ENCODE measurements at regions not wholly inside any gene's neighbourhood (a gene's known extent, or its start where the extent isn't known, plus 50 kb on each side); places are given as distances from the start of the nearest gene placed in this dataset.

DNA sequence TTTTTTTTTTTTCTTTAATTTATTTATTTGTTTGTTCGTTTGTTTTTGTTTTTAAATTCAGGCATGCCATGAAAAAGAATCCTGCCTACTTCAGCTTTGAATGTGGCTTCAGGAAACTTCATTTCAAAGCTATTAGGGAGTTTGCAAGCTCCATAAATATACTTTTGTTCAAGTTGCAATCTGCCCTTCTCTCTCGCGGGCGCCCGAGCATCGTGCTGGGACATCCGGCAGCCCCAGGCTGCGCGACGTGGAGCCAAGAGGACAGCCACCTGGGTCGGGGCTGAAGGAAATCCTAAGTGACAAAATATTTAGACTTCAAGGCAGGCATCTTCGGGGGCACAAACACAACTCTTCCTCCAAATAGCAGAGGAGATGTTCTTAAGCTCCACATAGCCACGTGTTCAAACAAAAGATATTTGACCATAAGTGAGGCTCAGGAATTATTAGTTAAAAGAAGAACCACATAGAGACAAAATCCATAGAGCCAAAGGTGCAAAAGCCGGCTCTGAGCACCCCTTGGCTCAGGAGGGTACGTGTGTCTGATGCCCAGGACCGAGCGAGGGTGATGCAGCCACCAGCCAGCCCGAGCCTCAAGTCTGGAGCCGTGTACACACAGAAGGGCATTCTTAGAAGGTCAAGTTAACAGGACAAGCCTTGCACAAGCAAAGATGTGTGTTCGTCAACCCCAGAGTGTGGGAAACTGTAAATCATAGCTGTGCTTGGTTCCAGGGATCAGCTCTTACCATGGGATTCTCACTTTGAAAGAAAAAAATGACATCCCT is 256.5 kb upstream of the SALL3 start:
- TF ChIP-seq, protein P1, sequence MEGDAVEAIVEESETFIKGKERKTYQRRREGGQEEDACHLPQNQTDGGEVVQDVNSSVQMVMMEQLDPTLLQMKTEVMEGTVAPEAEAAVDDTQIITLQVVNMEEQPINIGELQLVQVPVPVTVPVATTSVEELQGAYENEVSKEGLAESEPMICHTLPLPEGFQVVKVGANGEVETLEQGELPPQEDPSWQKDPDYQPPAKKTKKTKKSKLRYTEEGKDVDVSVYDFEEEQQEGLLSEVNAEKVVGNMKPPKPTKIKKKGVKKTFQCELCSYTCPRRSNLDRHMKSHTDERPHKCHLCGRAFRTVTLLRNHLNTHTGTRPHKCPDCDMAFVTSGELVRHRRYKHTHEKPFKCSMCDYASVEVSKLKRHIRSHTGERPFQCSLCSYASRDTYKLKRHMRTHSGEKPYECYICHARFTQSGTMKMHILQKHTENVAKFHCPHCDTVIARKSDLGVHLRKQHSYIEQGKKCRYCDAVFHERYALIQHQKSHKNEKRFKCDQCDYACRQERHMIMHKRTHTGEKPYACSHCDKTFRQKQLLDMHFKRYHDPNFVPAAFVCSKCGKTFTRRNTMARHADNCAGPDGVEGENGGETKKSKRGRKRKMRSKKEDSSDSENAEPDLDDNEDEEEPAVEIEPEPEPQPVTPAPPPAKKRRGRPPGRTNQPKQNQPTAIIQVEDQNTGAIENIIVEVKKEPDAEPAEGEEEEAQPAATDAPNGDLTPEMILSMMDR (IDR thresholded peaks at IDR 0.05; ENCODE audit: extremely low read depth, insufficient read depth, missing control alignments): no peak
- in situ Hi-C loops (cut with MboI; ENCODE audit: low pct_unique_long_range_greater_than_20kb, low sequenced_read_pairs, unreplicated experiment): no loop called here
- no peak for DNase-seq (ENCODE audit: low spot score)

DNA sequence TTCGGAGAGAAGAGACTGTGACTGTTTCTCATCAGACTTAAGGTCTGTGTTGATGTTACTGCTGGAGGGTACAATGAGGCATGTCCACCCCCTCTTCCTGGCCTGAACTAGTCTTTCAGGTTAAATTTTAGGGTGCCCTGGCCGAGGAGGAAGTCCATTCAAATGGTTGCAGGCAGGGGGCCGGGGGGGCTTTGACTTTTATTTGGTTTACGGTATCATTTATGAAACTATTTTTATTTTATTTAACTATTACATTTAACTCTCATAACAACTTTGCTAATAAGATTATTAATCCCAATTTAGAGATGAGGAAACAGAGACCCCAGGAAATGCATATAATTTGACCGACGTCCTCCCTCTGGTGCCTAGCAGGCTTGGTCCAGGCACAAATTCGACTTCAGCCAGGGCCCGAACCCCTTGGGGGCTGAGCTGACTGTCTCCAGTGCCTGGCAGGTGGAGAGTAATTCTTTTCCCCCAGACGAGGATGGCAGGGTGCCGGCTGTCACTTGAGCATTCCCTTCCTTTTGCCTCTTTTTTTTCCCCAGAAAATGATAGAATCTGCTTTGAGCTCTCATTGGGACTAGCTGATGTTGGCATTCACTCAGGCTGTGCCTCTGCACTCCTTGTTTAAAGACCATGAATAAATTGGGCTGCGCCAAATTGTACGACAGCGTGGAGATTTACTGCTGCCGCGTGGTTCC is 255.3 kb upstream of the SALL3 start:
- in situ Hi-C loops (cut with MboI; ENCODE audit: low pct_unique_long_range_greater_than_20kb, low sequenced_read_pairs, unreplicated experiment): no loop called here
- TF ChIP-seq, protein P1 (IDR thresholded peaks at IDR 0.05; ENCODE audit: extremely low read depth, insufficient read depth, missing control alignments): no peak
- no peak for DNase-seq (ENCODE audit: low spot score)

DNA sequence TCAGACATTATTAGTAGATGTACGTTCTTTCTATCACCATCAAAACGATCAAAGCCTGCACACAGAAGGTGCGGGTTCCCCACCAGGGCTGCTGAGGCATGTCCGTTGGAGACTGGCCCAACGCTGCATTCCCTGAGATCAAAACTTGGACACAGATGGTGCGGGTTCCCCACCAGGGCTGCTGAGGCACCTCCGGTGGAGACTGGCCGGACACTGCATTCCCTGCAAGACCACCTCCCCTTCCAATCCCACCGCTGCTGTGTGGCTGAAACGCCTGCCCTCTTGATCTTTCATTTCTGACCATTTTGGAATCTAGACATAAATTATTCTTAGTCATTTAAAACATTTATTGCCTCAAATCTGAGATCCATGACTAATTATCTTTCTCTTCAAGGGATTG is 254.2 kb upstream of the SALL3 start:
- in situ Hi-C loops (cut with MboI; ENCODE audit: low pct_unique_long_range_greater_than_20kb, low sequenced_read_pairs, unreplicated experiment): no loop called here
- TF ChIP-seq, protein P1 (IDR thresholded peaks at IDR 0.05; ENCODE audit: extremely low read depth, insufficient read depth, missing control alignments): no peak
- no peak for DNase-seq (ENCODE audit: low spot score)

DNA sequence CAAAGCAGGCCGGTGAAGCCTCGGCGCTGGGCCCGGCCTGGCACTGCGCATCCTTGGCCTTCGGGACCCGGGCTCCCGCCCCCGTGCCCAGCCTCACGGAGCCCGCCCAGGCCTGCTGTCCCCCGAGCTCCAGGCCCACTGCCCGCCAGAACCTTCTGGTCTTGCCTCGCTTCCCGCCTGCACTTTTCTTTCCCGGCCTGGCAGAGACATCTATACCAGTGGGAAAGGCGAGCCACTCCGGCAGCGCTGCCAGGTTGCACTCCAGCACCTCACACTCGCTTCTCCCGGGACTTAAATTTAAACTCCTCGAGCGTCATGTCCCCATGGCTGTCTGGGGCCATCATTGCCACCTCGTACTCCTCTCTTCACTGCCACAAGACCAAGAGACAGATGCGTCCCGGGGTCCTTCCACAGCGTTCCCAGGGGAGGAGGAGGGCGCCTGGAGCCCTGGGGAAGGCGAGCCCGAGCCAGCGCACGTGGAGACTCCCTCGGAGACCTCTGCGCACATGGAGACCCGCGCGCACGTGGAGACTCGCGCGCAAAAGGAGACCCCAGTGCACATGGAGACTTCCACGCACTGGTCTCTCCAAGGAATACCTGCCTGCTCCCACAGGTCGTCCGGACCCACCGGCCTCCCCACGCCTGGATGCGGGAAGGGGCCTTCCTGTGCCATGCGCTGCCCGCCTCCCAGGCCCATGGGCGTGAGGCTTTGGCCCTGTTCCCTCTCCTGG is 253.1 kb upstream of the SALL3 start:
- in situ Hi-C loops (cut with MboI; ENCODE audit: low pct_unique_long_range_greater_than_20kb, low sequenced_read_pairs, unreplicated experiment): no loop called here

DNA sequence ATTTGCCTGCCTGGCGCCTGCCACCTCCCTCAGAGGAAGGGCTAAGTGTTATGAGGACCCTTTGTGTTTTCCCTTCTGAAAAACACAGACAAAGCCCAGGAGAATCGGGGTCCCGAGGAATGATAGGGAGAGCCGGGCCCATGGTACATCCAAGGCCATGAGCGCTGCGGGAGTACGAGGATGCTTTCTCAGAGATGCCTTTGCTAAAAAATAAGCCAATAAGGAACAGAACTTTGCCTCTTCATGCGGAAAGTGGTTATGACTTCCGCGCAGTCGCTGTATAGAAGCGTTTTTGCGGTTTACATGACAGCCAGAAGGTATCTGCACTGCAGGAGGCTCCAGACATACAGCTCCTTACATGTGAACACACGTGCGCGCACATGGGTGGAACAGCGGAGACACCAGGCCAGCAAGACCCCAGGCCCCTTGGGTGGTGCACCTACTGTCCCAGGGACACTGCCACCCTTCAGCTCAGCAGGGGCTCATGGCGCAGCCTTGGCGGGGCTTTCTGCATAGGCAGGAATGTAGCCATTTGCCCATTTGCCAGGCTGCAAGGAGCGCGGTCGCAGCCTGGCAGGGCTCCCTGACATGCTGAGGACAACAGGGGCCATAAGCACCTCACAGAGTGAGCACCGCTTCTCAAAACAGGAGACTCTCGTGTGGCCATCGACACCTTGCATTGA is 252.4 kb upstream of the SALL3 start:
- DNase-seq (ENCODE audit: low spot score): no peak
- TF ChIP-seq, protein P1 (IDR thresholded peaks at IDR 0.05; ENCODE audit: extremely low read depth, insufficient read depth, missing control alignments): no peak
- in situ Hi-C loops (cut with MboI; ENCODE audit: low pct_unique_long_range_greater_than_20kb, low sequenced_read_pairs, unreplicated experiment): no loop called here

More for the DNA sequence above, 253.1 kb upstream of the SALL3 start:
- DNase-seq (ENCODE audit: low spot score): no peak
- TF ChIP-seq, protein P1 (IDR thresholded peaks at IDR 0.05; ENCODE audit: extremely low read depth, insufficient read depth, missing control alignments): no peak
